ENCODE measurements at regions not wholly inside any gene's neighbourhood (a gene's known extent, or its start where the extent isn't known, plus 50 kb on each side); places are given as distances from the start of the nearest gene placed in this dataset.

- no peak for DNase-seq (ENCODE audit: low read depth, low spot score)
These were observed 82.3 kb upstream of the PHACTR2 start for GRCh38 chr6:143595251-143596036.

- no peak for DNase-seq (ENCODE audit: low read depth, low spot score)
These were observed 83.1 kb upstream of the PHACTR2 start for GRCh38 chr6:143594647-143595046.

- no peak for DNase-seq (ENCODE audit: low read depth, low spot score)
These were observed 80.8 kb upstream of the FUCA2 start for GRCh38 chr6:143592335-143592734.

- no peak for DNase-seq (ENCODE audit: low read depth, low spot score)
These were observed 79.9 kb upstream of the FUCA2 start for GRCh38 chr6:143591441-143591840.

GRCh38 chr6:143589162-143589561 lies 77.6 kb upstream of the FUCA2 start:
- no peak for DNase-seq (ENCODE audit: low read depth, low spot score)

- DNase-seq (ENCODE audit: low read depth, low spot score): no peak
These were observed 75.0 kb upstream of the FUCA2 start for GRCh38 chr6:143586557-143586956.

- DNase-seq (ENCODE audit: low read depth, low spot score): no peak
These were observed 74.2 kb upstream of the FUCA2 start for GRCh38 chr6:143585716-143586115.

- DNase-seq (ENCODE audit: low read depth, low spot score): no peak
These were observed 73.7 kb upstream of the FUCA2 start for GRCh38 chr6:143585241-143585640.

- DNase-seq (ENCODE audit: low read depth, low spot score): peak; percentile 60
These were observed 72.2 kb upstream of the FUCA2 start for GRCh38 chr6:143583542-143584327.

- no peak for DNase-seq (ENCODE audit: low read depth, low spot score)
These were observed 70.4 kb upstream of the FUCA2 start for GRCh38 chr6:143581835-143582480.

GRCh38 chr6:143579703-143580102 lies 68.2 kb upstream of the FUCA2 start:
- DNase-seq (ENCODE audit: low read depth, low spot score): peak; percentile 33

- DNase-seq (ENCODE audit: low read depth, low spot score): no peak
These were observed 66.5 kb upstream of the FUCA2 start for GRCh38 chr6:143578054-143578453.

- DNase-seq (ENCODE audit: low read depth, low spot score): no peak
These were observed 64.4 kb upstream of the FUCA2 start for GRCh38 chr6:143575901-143576426.

GRCh38 chr6:143575440-143575839 lies 63.9 kb upstream of the FUCA2 start:
- peak; percentile 84 for DNase-seq (ENCODE audit: low read depth, low spot score)

GRCh38 chr6:143570147-143570853 lies 58.8 kb upstream of the FUCA2 start:
- DNase-seq (ENCODE audit: low read depth, low spot score): no peak

- DNase-seq (ENCODE audit: low read depth, low spot score): no peak
These were observed 57.5 kb upstream of the FUCA2 start for GRCh38 chr6:143569040-143569439.

- no peak for DNase-seq (ENCODE audit: low read depth, low spot score)
These were observed 53.0 kb upstream of the FUCA2 start for GRCh38 chr6:143564484-143565017.

GRCh38 chr6:143562143-143562542 lies 50.6 kb upstream of the FUCA2 start:
- no peak for DNase-seq (ENCODE audit: low read depth, low spot score)

Data from smooth muscle cell of the brain vasculature (primary cell).